GM10266 (cell line): ENCODE measurements at regions not wholly inside any gene's neighbourhood (a gene's known extent, or its start where the extent isn't known, plus 50 kb on each side); places are given as distances from the start of the nearest gene placed in this dataset.

Experiments
- DNase-seq: peaks from one replicate; pipeline ENCODE4 v3.0.0; 2012; ENCODE audit errors: extremely low spot score
- TF ChIP-seq, protein P1 (sequence below): IDR thresholded peaks from 2 replicates; pipeline ENCODE4 v1.5.1; 2012; ENCODE audit warnings: mild to moderate bottlenecking, low read depth; ENCODE audit not compliant: control insufficient read depth, insufficient read depth; ENCODE audit errors: missing control alignments

- TF ChIP-seq, protein P1, sequence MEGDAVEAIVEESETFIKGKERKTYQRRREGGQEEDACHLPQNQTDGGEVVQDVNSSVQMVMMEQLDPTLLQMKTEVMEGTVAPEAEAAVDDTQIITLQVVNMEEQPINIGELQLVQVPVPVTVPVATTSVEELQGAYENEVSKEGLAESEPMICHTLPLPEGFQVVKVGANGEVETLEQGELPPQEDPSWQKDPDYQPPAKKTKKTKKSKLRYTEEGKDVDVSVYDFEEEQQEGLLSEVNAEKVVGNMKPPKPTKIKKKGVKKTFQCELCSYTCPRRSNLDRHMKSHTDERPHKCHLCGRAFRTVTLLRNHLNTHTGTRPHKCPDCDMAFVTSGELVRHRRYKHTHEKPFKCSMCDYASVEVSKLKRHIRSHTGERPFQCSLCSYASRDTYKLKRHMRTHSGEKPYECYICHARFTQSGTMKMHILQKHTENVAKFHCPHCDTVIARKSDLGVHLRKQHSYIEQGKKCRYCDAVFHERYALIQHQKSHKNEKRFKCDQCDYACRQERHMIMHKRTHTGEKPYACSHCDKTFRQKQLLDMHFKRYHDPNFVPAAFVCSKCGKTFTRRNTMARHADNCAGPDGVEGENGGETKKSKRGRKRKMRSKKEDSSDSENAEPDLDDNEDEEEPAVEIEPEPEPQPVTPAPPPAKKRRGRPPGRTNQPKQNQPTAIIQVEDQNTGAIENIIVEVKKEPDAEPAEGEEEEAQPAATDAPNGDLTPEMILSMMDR = no peak
- DNase-seq = no peak
Measured at GRCh38 chr12:58601529-58601928, 318.8 kb downstream of the LRIG3 start.

- no peak for DNase-seq
Measured at GRCh38 chr12:58602179-58602578, 318.1 kb downstream of the LRIG3 start.

GRCh38 chr12:58602736-58603135 lies 317.6 kb downstream of the LRIG3 start:
- no peak for DNase-seq
- TF ChIP-seq, protein P1 = no peak

More at GRCh38 chr12:58602179-58602578, 318.1 kb downstream of the LRIG3 start:
- TF ChIP-seq, protein P1 = no peak

- TF ChIP-seq, protein P1 = no peak
- no peak for DNase-seq
Measured at GRCh38 chr12:58607805-58608204, 312.5 kb downstream of the LRIG3 start.

- TF ChIP-seq, protein P1 = no peak
- DNase-seq = no peak
Measured at GRCh38 chr12:58608711-58609110, 311.6 kb downstream of the LRIG3 start.

GRCh38 chr12:58615047-58615446 lies 305.3 kb downstream of the LRIG3 start:
- no peak for DNase-seq
- TF ChIP-seq, protein P1 = no peak

- TF ChIP-seq, protein P1 = no peak
- no peak for DNase-seq
Measured at GRCh38 chr12:58615576-58615975, 304.7 kb downstream of the LRIG3 start.

DNA sequence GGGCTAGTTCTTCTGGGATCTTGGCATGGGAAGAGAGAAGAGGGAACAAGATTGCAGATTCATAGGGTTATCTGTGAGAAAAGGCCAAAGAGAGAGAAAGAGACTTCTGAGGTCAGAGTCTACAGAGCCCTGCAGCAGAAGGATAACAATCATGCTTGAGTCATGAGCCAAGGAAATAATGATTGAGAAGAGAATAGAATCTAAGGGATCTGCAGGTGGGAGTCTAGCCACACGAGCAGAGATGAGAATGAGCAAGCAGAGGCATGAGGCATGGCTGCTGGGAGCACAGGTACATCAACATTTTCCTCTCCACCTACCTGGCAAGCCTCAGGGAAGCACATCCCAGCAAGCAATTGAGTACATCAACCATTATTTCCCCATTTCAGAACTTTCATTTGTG lies 303.7 kb downstream of the LRIG3 start:
- DNase-seq = no peak
- TF ChIP-seq, protein P1 = no peak
